Stomach (tissue), 4 donors: ENCODE measurements at regions not wholly inside any gene's neighbourhood (a gene's known extent, or its start where the extent isn't known, plus 50 kb on each side); places are given as distances from the start of the nearest gene placed in this dataset.

ENCODE experiments used
- EP300 ChIP-seq: sonication (generic); formaldehyde crosslinking; IDR thresholded peaks from one replicate; pipeline ENCODE4 v1.6.1; 2017; ENCODE audit warnings: antibody characterized with exemption
- POLR2A ChIP-seq, 4 donors: fragments of 450-650 bp; IDR thresholded peaks; one replicate each; pipeline ENCODE4 v1.6.1; 2016; ENCODE audit warnings: antibody characterized with exemption in 4 of 4, control low read depth in 2 of 4, mild to moderate bottlenecking in 1 of 4, moderate library complexity in 1 of 4
- TF ChIP-seq, protein P1 (sequence below), 7 experiments: fragments of 450-650 bp in 4 of 7; fragments of 200-600 bp in 3 of 7; sonication (generic) in 3 of 7; IDR thresholded peaks; one replicate each; pipeline ENCODE4 v1.5.1; 2016 to 2019; ENCODE audit warnings: antibody characterized with exemption in 7 of 7, control low read depth in 2 of 7, mild to moderate bottlenecking in 1 of 7

DNA sequence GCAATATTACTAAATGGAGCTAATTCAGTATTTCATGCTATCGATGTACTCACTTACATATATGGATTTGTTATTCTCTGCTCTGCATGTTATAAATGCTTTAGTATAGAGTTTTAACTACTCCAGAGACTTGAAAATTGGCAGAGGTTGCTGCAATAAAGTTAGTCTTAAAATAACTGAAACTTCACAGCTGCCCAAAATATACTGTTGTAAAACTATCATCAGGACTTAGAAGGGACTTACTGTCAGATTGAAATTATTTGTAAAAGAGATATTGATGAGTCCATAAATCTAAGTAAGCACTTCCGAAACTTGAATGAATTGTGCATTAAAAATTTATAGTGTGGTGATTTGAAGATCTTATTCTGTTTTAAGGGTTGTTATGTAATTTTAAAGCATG, 1178.2 kb upstream of the PCDH20 start:
- TF ChIP-seq, protein P1, sequence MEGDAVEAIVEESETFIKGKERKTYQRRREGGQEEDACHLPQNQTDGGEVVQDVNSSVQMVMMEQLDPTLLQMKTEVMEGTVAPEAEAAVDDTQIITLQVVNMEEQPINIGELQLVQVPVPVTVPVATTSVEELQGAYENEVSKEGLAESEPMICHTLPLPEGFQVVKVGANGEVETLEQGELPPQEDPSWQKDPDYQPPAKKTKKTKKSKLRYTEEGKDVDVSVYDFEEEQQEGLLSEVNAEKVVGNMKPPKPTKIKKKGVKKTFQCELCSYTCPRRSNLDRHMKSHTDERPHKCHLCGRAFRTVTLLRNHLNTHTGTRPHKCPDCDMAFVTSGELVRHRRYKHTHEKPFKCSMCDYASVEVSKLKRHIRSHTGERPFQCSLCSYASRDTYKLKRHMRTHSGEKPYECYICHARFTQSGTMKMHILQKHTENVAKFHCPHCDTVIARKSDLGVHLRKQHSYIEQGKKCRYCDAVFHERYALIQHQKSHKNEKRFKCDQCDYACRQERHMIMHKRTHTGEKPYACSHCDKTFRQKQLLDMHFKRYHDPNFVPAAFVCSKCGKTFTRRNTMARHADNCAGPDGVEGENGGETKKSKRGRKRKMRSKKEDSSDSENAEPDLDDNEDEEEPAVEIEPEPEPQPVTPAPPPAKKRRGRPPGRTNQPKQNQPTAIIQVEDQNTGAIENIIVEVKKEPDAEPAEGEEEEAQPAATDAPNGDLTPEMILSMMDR (IDR thresholded peaks at IDR 0.05) = no peak
- no peak for TF ChIP-seq POLR2A (IDR thresholded peaks at IDR 0.05)
- TF ChIP-seq EP300 = no peak
